H9 (cell line): ENCODE measurements at regions not wholly inside any gene's neighbourhood (a gene's known extent, or its start where the extent isn't known, plus 50 kb on each side); places are given as distances from the start of the nearest gene placed in this dataset.

Experiments
- DNase-seq: peaks from one replicate; pipeline ENCODE4 v3.0.0-alpha.2; 2017
- H2AFZ ChIP-seq: one replicate; pipeline ENCODE4 v1.6.1; 2013; ENCODE audit warnings: mild to moderate bottlenecking, low read length, control low read depth, moderate library complexity
- H2AK5ac ChIP-seq: 2 replicates; pipeline ENCODE4 v1.6.1; 2013; ENCODE audit warnings: low read length, control low read depth, mixed read lengths; ENCODE audit not compliant: insufficient read length
- H2BK120ac ChIP-seq: one replicate; pipeline ENCODE4 v1.6.1; 2013; ENCODE audit warnings: low read depth, mild to moderate bottlenecking, low read length, control low read depth, inconsistent platforms; ENCODE audit not compliant: poor library complexity, severe bottlenecking
- H2BK12ac ChIP-seq: 2 replicates; pipeline ENCODE4 v1.6.1; 2013; ENCODE audit warnings: low read length, control low read depth, mixed read lengths, low read depth; ENCODE audit not compliant: insufficient read length
- H2BK15ac ChIP-seq: 2 replicates; pipeline ENCODE4 v1.6.1; 2013; ENCODE audit warnings: low read depth, low read length, control low read depth
- H2BK20ac ChIP-seq: one replicate; pipeline ENCODE4 v1.6.1; 2013; ENCODE audit warnings: low read depth, mild to moderate bottlenecking, low read length, control low read depth, inconsistent platforms; ENCODE audit not compliant: poor library complexity, severe bottlenecking
- H2BK5ac ChIP-seq: 2 replicates; pipeline ENCODE4 v1.6.1; 2013; ENCODE audit warnings: low read length, control low read depth, mixed read lengths; ENCODE audit not compliant: insufficient read length
- H3K14ac ChIP-seq: 2 replicates; pipeline ENCODE4 v1.6.1; 2013; ENCODE audit warnings: low read length, control low read depth; ENCODE audit not compliant: insufficient read depth
- H3K18ac ChIP-seq: 2 replicates; pipeline ENCODE4 v1.6.1; 2013; ENCODE audit warnings: low read depth, mild to moderate bottlenecking, mixed read lengths, low read length, control low read depth; ENCODE audit not compliant: insufficient read length
- H3K23ac ChIP-seq: 2 replicates; pipeline ENCODE4 v1.6.1; 2013; ENCODE audit warnings: low read length, control low read depth, mixed read lengths, low read depth; ENCODE audit not compliant: insufficient read length
- H3K23me2 ChIP-seq: 2 replicates; pipeline ENCODE4 v1.6.1; 2013; ENCODE audit warnings: low read depth, mild to moderate bottlenecking, mixed read lengths, low read length, control low read depth; ENCODE audit not compliant: insufficient read length, poor library complexity, severe bottlenecking
- H3K27ac ChIP-seq: 2 replicates; pipeline ENCODE4 v1.5.1; 2013; ENCODE audit warnings: low read length, control low read depth, mixed read lengths, low read depth; ENCODE audit not compliant: insufficient read length
- H3K27me3 ChIP-seq: 2 replicates; pipeline ENCODE4 v1.6.1; 2013; ENCODE audit warnings: low read length, control low read depth, inconsistent platforms; ENCODE audit not compliant: insufficient read depth
- H3K4ac ChIP-seq: 2 replicates; pipeline ENCODE4 v1.6.1; 2013; ENCODE audit warnings: low read depth, mild to moderate bottlenecking, control low read depth, inconsistent platforms, low read length, moderate library complexity
- H3K4me1 ChIP-seq: 2 replicates; pipeline ENCODE4 v1.6.1; 2013; ENCODE audit warnings: low read length, control low read depth, inconsistent platforms; ENCODE audit not compliant: insufficient read depth
- H3K4me2 ChIP-seq: 2 replicates; pipeline ENCODE4 v1.6.1; 2013; ENCODE audit warnings: low read length, control low read depth, mixed read lengths; ENCODE audit not compliant: insufficient read length, insufficient read depth
- H3K56ac ChIP-seq: 2 replicates; pipeline ENCODE4 v1.6.1; 2013; ENCODE audit warnings: low read depth, mild to moderate bottlenecking, mixed read lengths, low read length, control low read depth; ENCODE audit not compliant: insufficient read length
- H3K79me1 ChIP-seq: 2 replicates; pipeline ENCODE4 v1.6.1; 2013; ENCODE audit warnings: low read depth, mild to moderate bottlenecking, moderate library complexity, low read length, control low read depth, inconsistent platforms; ENCODE audit not compliant: insufficient read depth, poor library complexity, severe bottlenecking
- H3K79me2 ChIP-seq: 2 replicates; pipeline ENCODE4 v1.6.1; 2013; ENCODE audit warnings: low read length, control low read depth, inconsistent platforms; ENCODE audit not compliant: insufficient read depth
- H3K9ac ChIP-seq: 2 replicates; pipeline ENCODE4 v1.6.1; 2013; ENCODE audit warnings: low read length, control low read depth, mixed read lengths; ENCODE audit not compliant: insufficient read length; ENCODE audit errors: extremely low read depth
- H3K9me3 ChIP-seq: one replicate; pipeline ENCODE4 v1.6.1; 2013; ENCODE audit warnings: low read depth, low read length, inconsistent platforms; ENCODE audit not compliant: control insufficient read depth
- H3T11ph ChIP-seq: one replicate; pipeline ENCODE4 v1.6.1; 2013; ENCODE audit warnings: mild to moderate bottlenecking, low read length, control low read depth, inconsistent platforms
- H4K20me1 ChIP-seq: one replicate; pipeline ENCODE4 v1.6.1; 2013; ENCODE audit not compliant: control insufficient read depth, insufficient read length, insufficient read depth
- H4K5ac ChIP-seq: 2 replicates; pipeline ENCODE4 v1.6.1; 2013; ENCODE audit warnings: low read depth, mild to moderate bottlenecking, mixed read lengths, low read length, control low read depth; ENCODE audit not compliant: insufficient read length
- H4K8ac ChIP-seq: replicated peaks from 2 replicates; pipeline ENCODE4 v1.6.1; 2013; ENCODE audit warnings: low read length, control low read depth, mixed read lengths, low read depth; ENCODE audit not compliant: insufficient read length
- H4K91ac ChIP-seq: 2 replicates; pipeline ENCODE4 v1.6.1; 2013; ENCODE audit warnings: low read depth, mild to moderate bottlenecking, moderate library complexity, mixed read lengths, low read length, control low read depth; ENCODE audit not compliant: insufficient read length
- H3K27ac Mint-ChIP-seq, 3 experiments: 2 replicates in 2 of 3; 3 replicates in 1 of 3; pipeline ENCODE4 v1.8.0; 2020 to 2021; ENCODE audit warnings: mixed read lengths in 3 of 3, mild to moderate bottlenecking in 1 of 3, moderate library complexity in 1 of 3
- H3K27me3 Mint-ChIP-seq: 2 replicates; pipeline ENCODE4 v1.8.0; 2021; ENCODE audit warnings: low read depth, mild to moderate bottlenecking, moderate library complexity, mixed read lengths
- H3K36me3 Mint-ChIP-seq, 3 experiments: 2 replicates in 2 of 3; 3 replicates in 1 of 3; pipeline ENCODE4 v1.8.0; 2020 to 2021; ENCODE audit warnings: low read depth in 3 of 3, mixed read lengths in 3 of 3; ENCODE audit not compliant: insufficient read depth in 1 of 3
- H3K4me1 Mint-ChIP-seq, 2 experiments: 2 replicates each; pipeline ENCODE4 v1.8.0; 2020; ENCODE audit warnings: mixed read lengths in 2 of 2
- H3K4me3 Mint-ChIP-seq, 2 experiments: 2 replicates in 1 of 2; 3 replicates in 1 of 2; pipeline ENCODE4 v1.8.0; 2020 to 2021; ENCODE audit warnings: mild to moderate bottlenecking in 2 of 2, mixed read lengths in 2 of 2, moderate library complexity in 1 of 2
- H3K9me3 Mint-ChIP-seq, 2 experiments: 2 replicates in 1 of 2; 3 replicates in 1 of 2; pipeline ENCODE4 v1.8.0; 2020; ENCODE audit warnings: mild to moderate bottlenecking in 2 of 2, mixed read lengths in 2 of 2, moderate library complexity in 1 of 2
- WGBS: extraction: QIAGEN DNeasy Blood & Tissue Kit; methylation state at CpG from one replicate; pipeline ENCODE4 v1.1.7; 2013; ENCODE audit warnings: missing lambda C conversion rate, low lambda C conversion rate, mixed read lengths; ENCODE audit not compliant: insufficient read length; ENCODE audit errors: extremely low coverage; 5-methylcytosine and 5-hydroxymethylcytosine counted together
- TF ChIP-seq, protein P1 (sequence below): fragments of 200-600 bp; sonication (generic); conservative IDR thresholded peaks from 3 replicates; pipeline ENCODE4 v1.8.0; 2021; ENCODE audit warnings: antibody characterized with exemption, mild to moderate bottlenecking

DNA sequence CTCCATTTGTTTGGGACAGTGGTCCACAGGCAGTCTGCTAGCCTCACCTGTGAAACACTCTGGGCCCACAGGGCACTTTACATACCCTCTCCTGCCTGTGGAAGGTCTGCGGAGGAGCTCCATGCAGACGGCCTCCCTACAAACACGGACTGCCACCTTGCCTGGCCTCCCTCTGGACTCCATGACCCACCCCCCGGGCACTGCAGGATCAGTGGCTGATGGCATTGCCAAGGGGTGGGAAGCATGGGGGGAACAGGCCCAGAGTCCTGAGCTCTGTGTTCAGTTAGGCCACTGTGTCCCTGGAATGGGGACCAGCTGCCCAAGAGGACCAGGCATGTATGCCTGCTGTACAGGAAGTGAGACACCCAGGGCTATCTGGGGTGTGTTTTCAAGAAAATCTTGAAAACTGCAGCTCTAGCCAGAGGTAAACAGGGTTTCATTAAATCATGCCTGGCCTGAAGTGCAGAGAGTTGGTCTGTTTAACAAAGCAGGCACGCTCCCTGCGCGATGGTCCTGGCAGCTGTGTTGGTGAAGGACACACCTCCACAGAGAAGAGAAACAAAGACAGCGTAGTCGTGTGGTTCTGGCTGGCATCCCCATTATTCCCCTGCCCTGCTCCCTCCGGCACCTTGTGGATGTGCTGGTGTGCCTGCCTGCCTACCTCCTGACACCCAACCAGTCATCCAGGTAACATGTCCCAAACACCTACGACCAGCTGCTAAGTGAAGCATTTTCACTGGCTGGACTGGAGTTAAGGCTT, 470.8 kb upstream of the ZMIZ1 start:
- H3K4ac ChIP-seq = no peak overlapping the region; the same call in 1 of the 2 replicates

More for the DNA sequence above, 470.8 kb upstream of the ZMIZ1 start:
- Histone ChIP-seq H3T11ph (no peak overlapping the region), H3K27ac (no peak overlapping the region), H3K4me1 (no peaks in the 10 kb centered on the region), H4K20me1 (no peaks in the 10 kb centered on the region), H2BK15ac (no peak overlapping the region), H3K14ac (no peak overlapping the region), H3K18ac (no peak overlapping the region), H2BK5ac (no peak overlapping the region), H2BK12ac (no peak overlapping the region), H3K9ac (no peak overlapping the region), H3K23me2 (no peaks in the 10 kb centered on the region), H2AFZ (no peak overlapping the region), H4K8ac (no peak overlapping the region), H3K9me3 (no peaks in the 10 kb centered on the region), H2AK5ac (no peak overlapping the region), H4K91ac (no peak overlapping the region), H3K4me2 (no peak overlapping the region), H3K23ac (no peak overlapping the region), H3K79me2 (no peaks in the 10 kb centered on the region), H3K79me1 (no peaks in the 10 kb centered on the region), H3K27me3 (no peaks in the 10 kb centered on the region), H4K5ac (no peak overlapping the region), H2BK120ac (no peak overlapping the region), H3K56ac (no peak overlapping the region), H2BK20ac (no peak overlapping the region)
- TF ChIP-seq, protein P1, sequence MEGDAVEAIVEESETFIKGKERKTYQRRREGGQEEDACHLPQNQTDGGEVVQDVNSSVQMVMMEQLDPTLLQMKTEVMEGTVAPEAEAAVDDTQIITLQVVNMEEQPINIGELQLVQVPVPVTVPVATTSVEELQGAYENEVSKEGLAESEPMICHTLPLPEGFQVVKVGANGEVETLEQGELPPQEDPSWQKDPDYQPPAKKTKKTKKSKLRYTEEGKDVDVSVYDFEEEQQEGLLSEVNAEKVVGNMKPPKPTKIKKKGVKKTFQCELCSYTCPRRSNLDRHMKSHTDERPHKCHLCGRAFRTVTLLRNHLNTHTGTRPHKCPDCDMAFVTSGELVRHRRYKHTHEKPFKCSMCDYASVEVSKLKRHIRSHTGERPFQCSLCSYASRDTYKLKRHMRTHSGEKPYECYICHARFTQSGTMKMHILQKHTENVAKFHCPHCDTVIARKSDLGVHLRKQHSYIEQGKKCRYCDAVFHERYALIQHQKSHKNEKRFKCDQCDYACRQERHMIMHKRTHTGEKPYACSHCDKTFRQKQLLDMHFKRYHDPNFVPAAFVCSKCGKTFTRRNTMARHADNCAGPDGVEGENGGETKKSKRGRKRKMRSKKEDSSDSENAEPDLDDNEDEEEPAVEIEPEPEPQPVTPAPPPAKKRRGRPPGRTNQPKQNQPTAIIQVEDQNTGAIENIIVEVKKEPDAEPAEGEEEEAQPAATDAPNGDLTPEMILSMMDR = no peak
- Mint-ChIP-seq H3K4me3 (peak overlapping the region in 1 of 2 experiments; percentile 54; a peak in 1 of 5 replicates), H3K36me3 (no peaks in the 10 kb centered on the region; a peak in 1 of 7 replicates), H3K27ac (no peak overlapping the region), H3K27me3 (peaks cover 10% of the 10 kb centered on the region), H3K4me1 (no peaks in the 10 kb centered on the region), H3K9me3 (no peaks in the 10 kb centered on the region)
- peak; percentile 9 for DNase-seq
- no CpG with 5 or more reads among the region's 11 CpGs for WGBS
